H9 (cell line): ENCODE measurements at regions not wholly inside any gene's neighbourhood (a gene's known extent, or its start where the extent isn't known, plus 50 kb on each side); places are given as distances from the start of the nearest gene placed in this dataset.

Experiments
- DNase-seq: peaks from one replicate; pipeline ENCODE4 v3.0.0-alpha.2; 2017
- H2AFZ ChIP-seq: one replicate; pipeline ENCODE4 v1.6.1; 2013; ENCODE audit warnings: mild to moderate bottlenecking, low read length, control low read depth, moderate library complexity
- H2AK5ac ChIP-seq: 2 replicates; pipeline ENCODE4 v1.6.1; 2013; ENCODE audit warnings: low read length, control low read depth, mixed read lengths; ENCODE audit not compliant: insufficient read length
- H2BK120ac ChIP-seq: one replicate; pipeline ENCODE4 v1.6.1; 2013; ENCODE audit warnings: low read depth, mild to moderate bottlenecking, low read length, control low read depth, inconsistent platforms; ENCODE audit not compliant: poor library complexity, severe bottlenecking
- H2BK12ac ChIP-seq: 2 replicates; pipeline ENCODE4 v1.6.1; 2013; ENCODE audit warnings: low read length, control low read depth, mixed read lengths, low read depth; ENCODE audit not compliant: insufficient read length
- H2BK15ac ChIP-seq: 2 replicates; pipeline ENCODE4 v1.6.1; 2013; ENCODE audit warnings: low read depth, low read length, control low read depth
- H2BK20ac ChIP-seq: one replicate; pipeline ENCODE4 v1.6.1; 2013; ENCODE audit warnings: low read depth, mild to moderate bottlenecking, low read length, control low read depth, inconsistent platforms; ENCODE audit not compliant: poor library complexity, severe bottlenecking
- H2BK5ac ChIP-seq: 2 replicates; pipeline ENCODE4 v1.6.1; 2013; ENCODE audit warnings: low read length, control low read depth, mixed read lengths; ENCODE audit not compliant: insufficient read length
- H3K14ac ChIP-seq: 2 replicates; pipeline ENCODE4 v1.6.1; 2013; ENCODE audit warnings: low read length, control low read depth; ENCODE audit not compliant: insufficient read depth
- H3K18ac ChIP-seq: 2 replicates; pipeline ENCODE4 v1.6.1; 2013; ENCODE audit warnings: low read depth, mild to moderate bottlenecking, mixed read lengths, low read length, control low read depth; ENCODE audit not compliant: insufficient read length
- H3K23ac ChIP-seq: 2 replicates; pipeline ENCODE4 v1.6.1; 2013; ENCODE audit warnings: low read length, control low read depth, mixed read lengths, low read depth; ENCODE audit not compliant: insufficient read length
- H3K23me2 ChIP-seq: 2 replicates; pipeline ENCODE4 v1.6.1; 2013; ENCODE audit warnings: low read depth, mild to moderate bottlenecking, mixed read lengths, low read length, control low read depth; ENCODE audit not compliant: insufficient read length, poor library complexity, severe bottlenecking
- H3K27ac ChIP-seq: 2 replicates; pipeline ENCODE4 v1.5.1; 2013; ENCODE audit warnings: low read length, control low read depth, mixed read lengths, low read depth; ENCODE audit not compliant: insufficient read length
- H3K27me3 ChIP-seq: 2 replicates; pipeline ENCODE4 v1.6.1; 2013; ENCODE audit warnings: low read length, control low read depth, inconsistent platforms; ENCODE audit not compliant: insufficient read depth
- H3K4ac ChIP-seq: 2 replicates; pipeline ENCODE4 v1.6.1; 2013; ENCODE audit warnings: low read depth, mild to moderate bottlenecking, control low read depth, inconsistent platforms, low read length, moderate library complexity
- H3K4me1 ChIP-seq: 2 replicates; pipeline ENCODE4 v1.6.1; 2013; ENCODE audit warnings: low read length, control low read depth, inconsistent platforms; ENCODE audit not compliant: insufficient read depth
- H3K4me2 ChIP-seq: 2 replicates; pipeline ENCODE4 v1.6.1; 2013; ENCODE audit warnings: low read length, control low read depth, mixed read lengths; ENCODE audit not compliant: insufficient read length, insufficient read depth
- H3K56ac ChIP-seq: 2 replicates; pipeline ENCODE4 v1.6.1; 2013; ENCODE audit warnings: low read depth, mild to moderate bottlenecking, mixed read lengths, low read length, control low read depth; ENCODE audit not compliant: insufficient read length
- H3K79me1 ChIP-seq: 2 replicates; pipeline ENCODE4 v1.6.1; 2013; ENCODE audit warnings: low read depth, mild to moderate bottlenecking, moderate library complexity, low read length, control low read depth, inconsistent platforms; ENCODE audit not compliant: insufficient read depth, poor library complexity, severe bottlenecking
- H3K79me2 ChIP-seq: 2 replicates; pipeline ENCODE4 v1.6.1; 2013; ENCODE audit warnings: low read length, control low read depth, inconsistent platforms; ENCODE audit not compliant: insufficient read depth
- H3K9ac ChIP-seq: 2 replicates; pipeline ENCODE4 v1.6.1; 2013; ENCODE audit warnings: low read length, control low read depth, mixed read lengths; ENCODE audit not compliant: insufficient read length; ENCODE audit errors: extremely low read depth
- H3K9me3 ChIP-seq: one replicate; pipeline ENCODE4 v1.6.1; 2013; ENCODE audit warnings: low read depth, low read length, inconsistent platforms; ENCODE audit not compliant: control insufficient read depth
- H3T11ph ChIP-seq: one replicate; pipeline ENCODE4 v1.6.1; 2013; ENCODE audit warnings: mild to moderate bottlenecking, low read length, control low read depth, inconsistent platforms
- H4K20me1 ChIP-seq: one replicate; pipeline ENCODE4 v1.6.1; 2013; ENCODE audit not compliant: control insufficient read depth, insufficient read length, insufficient read depth
- H4K5ac ChIP-seq: 2 replicates; pipeline ENCODE4 v1.6.1; 2013; ENCODE audit warnings: low read depth, mild to moderate bottlenecking, mixed read lengths, low read length, control low read depth; ENCODE audit not compliant: insufficient read length
- H4K8ac ChIP-seq: replicated peaks from 2 replicates; pipeline ENCODE4 v1.6.1; 2013; ENCODE audit warnings: low read length, control low read depth, mixed read lengths, low read depth; ENCODE audit not compliant: insufficient read length
- H4K91ac ChIP-seq: 2 replicates; pipeline ENCODE4 v1.6.1; 2013; ENCODE audit warnings: low read depth, mild to moderate bottlenecking, moderate library complexity, mixed read lengths, low read length, control low read depth; ENCODE audit not compliant: insufficient read length
- H3K27ac Mint-ChIP-seq, 3 experiments: 2 replicates in 2 of 3; 3 replicates in 1 of 3; pipeline ENCODE4 v1.8.0; 2020 to 2021; ENCODE audit warnings: mixed read lengths in 3 of 3, mild to moderate bottlenecking in 1 of 3, moderate library complexity in 1 of 3
- H3K27me3 Mint-ChIP-seq: 2 replicates; pipeline ENCODE4 v1.8.0; 2021; ENCODE audit warnings: low read depth, mild to moderate bottlenecking, moderate library complexity, mixed read lengths
- H3K36me3 Mint-ChIP-seq, 3 experiments: 2 replicates in 2 of 3; 3 replicates in 1 of 3; pipeline ENCODE4 v1.8.0; 2020 to 2021; ENCODE audit warnings: low read depth in 3 of 3, mixed read lengths in 3 of 3; ENCODE audit not compliant: insufficient read depth in 1 of 3
- H3K4me1 Mint-ChIP-seq, 2 experiments: 2 replicates each; pipeline ENCODE4 v1.8.0; 2020; ENCODE audit warnings: mixed read lengths in 2 of 2
- H3K4me3 Mint-ChIP-seq, 2 experiments: 2 replicates in 1 of 2; 3 replicates in 1 of 2; pipeline ENCODE4 v1.8.0; 2020 to 2021; ENCODE audit warnings: mild to moderate bottlenecking in 2 of 2, mixed read lengths in 2 of 2, moderate library complexity in 1 of 2
- H3K9me3 Mint-ChIP-seq, 2 experiments: 2 replicates in 1 of 2; 3 replicates in 1 of 2; pipeline ENCODE4 v1.8.0; 2020; ENCODE audit warnings: mild to moderate bottlenecking in 2 of 2, mixed read lengths in 2 of 2, moderate library complexity in 1 of 2
- CTCF ChIP-seq: fragments of 200-600 bp; sonication (generic); conservative IDR thresholded peaks from 3 replicates; pipeline ENCODE4 v1.8.0; 2021; ENCODE audit warnings: antibody characterized with exemption, mild to moderate bottlenecking
- WGBS: extraction: QIAGEN DNeasy Blood & Tissue Kit; methylation state at CpG from one replicate; pipeline ENCODE4 v1.1.7; 2013; ENCODE audit warnings: missing lambda C conversion rate, low lambda C conversion rate, mixed read lengths; ENCODE audit not compliant: insufficient read length; ENCODE audit errors: extremely low coverage; 5-methylcytosine and 5-hydroxymethylcytosine counted together

GRCh38 chrX:28189011-28189410, 207.8 kb upstream of the DCAF8L1 start:
- H3K18ac ChIP-seq = no peak overlapping the region
- no peaks in the 10 kb centered on the region for H3K9me3 ChIP-seq
- Mint-ChIP-seq H3K9me3 (peaks cover 7 to 44% of the 10 kb centered on the region in 2 experiments; a peak in 4 of 5 replicates), H3K36me3 (no peaks in the 10 kb centered on the region; a peak in 2 of 7 replicates), H3K27ac (no peak overlapping the region), H3K4me3 (no peak overlapping the region), H3K27me3 (no peaks in the 10 kb centered on the region; the same call in 1 of the 2 replicates), H3K4me1 (no peaks in the 10 kb centered on the region)
- no peak overlapping the region for H3K23ac ChIP-seq
- no peak for TF ChIP-seq CTCF
- no peak for DNase-seq
- H3K4me1 ChIP-seq = no peaks in the 10 kb centered on the region
- no peak overlapping the region for H2BK20ac ChIP-seq
- no peak overlapping the region for H3K56ac ChIP-seq
- no peak overlapping the region for H4K8ac ChIP-seq
- no peaks in the 10 kb centered on the region for H3K27me3 ChIP-seq
- H3K4me2 ChIP-seq = no peak overlapping the region
- no peak overlapping the region for H2AFZ ChIP-seq
- no peaks in the 10 kb centered on the region for H3K79me2 ChIP-seq
- no peak overlapping the region for H2BK5ac ChIP-seq
- H4K91ac ChIP-seq = no peak overlapping the region
- H3K9ac ChIP-seq = no peak overlapping the region
- no CpG with 5 or more reads among the region's 1 CpG for WGBS
- no peak overlapping the region for H2BK120ac ChIP-seq
- H4K20me1 ChIP-seq = no peaks in the 10 kb centered on the region
- no peak overlapping the region for H4K5ac ChIP-seq
- H3K23me2 ChIP-seq = no peaks in the 10 kb centered on the region
- no peak overlapping the region for H3K4ac ChIP-seq
- H3K14ac ChIP-seq = no peak overlapping the region
- no peak overlapping the region for H2BK12ac ChIP-seq
- no peaks in the 10 kb centered on the region for H3K79me1 ChIP-seq
- H3K27ac ChIP-seq = no peak overlapping the region
- no peak overlapping the region for H2BK15ac ChIP-seq
- H2AK5ac ChIP-seq = no peak overlapping the region
- no peak overlapping the region for H3T11ph ChIP-seq
